PC-9 (cell line): ENCODE measurements at regions not wholly inside any gene's neighbourhood (a gene's known extent, or its start where the extent isn't known, plus 50 kb on each side); places are given as distances from the start of the nearest gene placed in this dataset.

Experiments used
- BruUV-seq: library from RNA; stranded (reverse); fragments of 400-500 nt; replicated peaks from 2 replicates; lab custom pipeline; 2021; lab: Mats Ljungman, UMichigan
- CTCF ChIA-PET: fragments of 300-600 bp; sonication (Branson Sonifier 250); formaldehyde crosslinking; loops from one replicate; lab custom pipeline; 2022; ENCODE audit warnings: antibody characterized with exemption; lab: Charles Lee
- POLR2A ChIA-PET: fragments of 300-600 bp; sonication (Branson Sonifier 250); formaldehyde crosslinking; loops from one replicate; lab custom pipeline; 2022; ENCODE audit warnings: antibody characterized with exemption; ENCODE audit not compliant: unreplicated experiment; lab: Charles Lee
- DNase-seq, 2 experiments: peaks; one replicate each; pipeline versions ENCODE4 v3.0.0 to v3.0.0-alpha.2; 2015 to 2022; ENCODE audit warnings: mixed read lengths in 1 of 2
- H2AFZ ChIP-seq: fragments of 200-600 bp; sonication (generic); 2 replicates; pipeline ENCODE4 v1.8.1; 2017; ENCODE audit warnings: antibody characterized with exemption
- H3F3A ChIP-seq: fragments of 200-600 bp; sonication (generic); 2 replicates; pipeline ENCODE4 v1.8.1; 2017; ENCODE audit warnings: antibody characterized with exemption, mild to moderate bottlenecking, low read depth; ENCODE audit not compliant: insufficient read depth
- H3K27ac ChIP-seq: fragments of 200-600 bp; sonication (generic); 2 replicates; pipeline ENCODE4 v1.6.1; 2016; ENCODE audit warnings: mixed run types
- H3K27me3 ChIP-seq: fragments of 200-600 bp; sonication (generic); 2 replicates; pipeline ENCODE4 v1.6.1; 2016; ENCODE audit warnings: low read depth, mixed run types; ENCODE audit not compliant: insufficient read depth
- H3K36me3 ChIP-seq: fragments of 200-600 bp; sonication (generic); 2 replicates; pipeline ENCODE4 v1.6.1; 2016; ENCODE audit warnings: low read depth, mixed run types
- H3K4me1 ChIP-seq: fragments of 200-600 bp; sonication (generic); replicated peaks from 2 replicates; pipeline ENCODE4 v1.6.1; 2016; ENCODE audit warnings: mixed run types; ENCODE audit not compliant: insufficient read depth
- H3K4me2 ChIP-seq: fragments of 200-600 bp; sonication (generic); 2 replicates; pipeline ENCODE4 v1.6.1; 2017; ENCODE audit warnings: mixed run types
- H3K4me3 ChIP-seq: fragments of 200-600 bp; sonication (generic); 2 replicates; pipeline ENCODE4 v1.6.1; 2016; ENCODE audit warnings: mixed run types
- H3K79me2 ChIP-seq: fragments of 200-600 bp; sonication (generic); 2 replicates; pipeline ENCODE4 v1.6.1; 2017; ENCODE audit warnings: low read depth, mixed run types
- H3K9me2 ChIP-seq: fragments of 200-600 bp; sonication (generic); 2 replicates; pipeline ENCODE4 v1.8.1; 2017; ENCODE audit warnings: mild to moderate bottlenecking; ENCODE audit not compliant: insufficient read depth
- H3K9me3 ChIP-seq: fragments of 200-600 bp; sonication (generic); 2 replicates; pipeline ENCODE4 v1.8.1; 2016; ENCODE audit warnings: low read depth; ENCODE audit not compliant: insufficient read depth
- H4K20me1 ChIP-seq: fragments of 200-600 bp; sonication (generic); 2 replicates; pipeline ENCODE4 v1.8.1; 2017; ENCODE audit not compliant: insufficient read depth
- CTCF ChIP-seq: fragments of 200-600 bp; sonication (generic); conservative IDR thresholded peaks from 2 replicates; pipeline ENCODE4 v1.6.1; 2017; ENCODE audit warnings: mixed run types, antibody characterized with exemption, mild to moderate bottlenecking, moderate library complexity
- EZH2 ChIP-seq: fragments of 200-600 bp; sonication (generic); IDR thresholded peaks from 2 replicates; pipeline ENCODE4 v1.8.0; 2017; ENCODE audit warnings: antibody characterized with exemption, low read depth
- intact Hi-C: fragments of 100-400 bp; cut with micrococcal nuclease; formaldehyde crosslinking; loops from one replicate; pipeline ENCODE4 v1.10.0; 2022; ENCODE audit not compliant: unreplicated experiment

GRCh38 chr1:17892851-17893250, 137.7 kb downstream of the ACTL8 start:
- Histone ChIP-seq H3K9me3 (no peaks in the 10 kb centered on the region), H3K27me3 (peaks cover 72% of the 10 kb centered on the region), H3K79me2 (no peaks in the 10 kb centered on the region), H4K20me1 (no peaks in the 10 kb centered on the region), H3F3A (no peaks in the 10 kb centered on the region), H3K9me2 (no peaks in the 10 kb centered on the region), H3K4me3 (no peak overlapping the region), H3K36me3 (no peaks in the 10 kb centered on the region), H3K4me1 (no peaks in the 10 kb centered on the region), H3K27ac (no peak overlapping the region), H2AFZ (no peak overlapping the region), H3K4me2 (no peak overlapping the region)
- intact Hi-C loops, result no loop called here
- no TSS peak for BruUV-seq
- DNase-seq, result no peak
- TF ChIP-seq EZH2 (no peak), CTCF (no peak)
- ChIA-PET POLR2A (no interaction called here), CTCF (interaction anchor here (0.6 kb wide), 1 partner anchor 48 kb away, joined by 4 read pairs; no protein-coding TSS in a partner anchor)

GRCh38 chr1:17893891-17894631, 138.9 kb downstream of the ACTL8 start:
- no peak overlapping the region for H2AFZ ChIP-seq
- H4K20me1 ChIP-seq, result no peaks in the 10 kb centered on the region
- H3F3A ChIP-seq, result no peaks in the 10 kb centered on the region
- no peaks in the 10 kb centered on the region for H3K9me3 ChIP-seq
- no peak overlapping the region for H3K4me2 ChIP-seq
- no peak overlapping the region for H3K4me3 ChIP-seq
- no peak for DNase-seq
- no peaks in the 10 kb centered on the region for H3K79me2 ChIP-seq
- H3K9me2 ChIP-seq, result no peaks in the 10 kb centered on the region
- no peaks in the 10 kb centered on the region for H3K36me3 ChIP-seq
- no peaks in the 10 kb centered on the region for H3K4me1 ChIP-seq
- POLR2A ChIA-PET, result no interaction called here
- CTCF ChIA-PET, result interaction anchor here (0.6 kb wide), 1 partner anchor 407 kb away, joined by 8 read pairs; no protein-coding TSS in a partner anchor
- BruUV-seq, result no TSS peak
- H3K27me3 ChIP-seq, result peaks cover 69% of the 10 kb centered on the region
- TF ChIP-seq EZH2 (no peak), CTCF (no peak)
- intact Hi-C loops, result no loop called here
- no peak overlapping the region for H3K27ac ChIP-seq

GRCh38 chr1:17895401-17895800, 140.3 kb downstream of the ACTL8 start:
- ChIA-PET POLR2A (no interaction called here), CTCF (no interaction called here)
- no peaks in the 10 kb centered on the region for H3K79me2 ChIP-seq
- peaks cover 71% of the 10 kb centered on the region for H3K27me3 ChIP-seq
- DNase-seq, result no peak
- no peaks in the 10 kb centered on the region for H3K9me3 ChIP-seq
- BruUV-seq, result no TSS peak
- no peak for TF ChIP-seq EZH2
- no peaks in the 10 kb centered on the region for H4K20me1 ChIP-seq
- no peaks in the 10 kb centered on the region for H3F3A ChIP-seq
- intact Hi-C loops, result no loop called here
- no peak overlapping the region for H3K4me2 ChIP-seq
- no peak overlapping the region for H3K4me3 ChIP-seq
- H2AFZ ChIP-seq, result no peak overlapping the region
- no peak overlapping the region for H3K27ac ChIP-seq
- no peaks in the 10 kb centered on the region for H3K9me2 ChIP-seq
- H3K4me1 ChIP-seq, result no peaks in the 10 kb centered on the region
- H3K36me3 ChIP-seq, result no peaks in the 10 kb centered on the region

- intact Hi-C loops, result no loop called here
- no peak overlapping the region for H3K4me2 ChIP-seq
- no peaks in the 10 kb centered on the region for H3K4me1 ChIP-seq
- no peaks in the 10 kb centered on the region for H3F3A ChIP-seq
- no peak for TF ChIP-seq EZH2
- TF ChIP-seq CTCF, result no peak
- no peak overlapping the region for H3K4me3 ChIP-seq
- H3K9me3 ChIP-seq, result no peaks in the 10 kb centered on the region
- no peaks in the 10 kb centered on the region for H3K79me2 ChIP-seq
- no peaks in the 10 kb centered on the region for H3K36me3 ChIP-seq
- no peaks in the 10 kb centered on the region for H4K20me1 ChIP-seq
- BruUV-seq, result no TSS peak
- H3K9me2 ChIP-seq, result no peaks in the 10 kb centered on the region
- no peak overlapping the region for H2AFZ ChIP-seq
- ChIA-PET CTCF (no interaction called here), POLR2A (no interaction called here)
- H3K27me3 ChIP-seq, result peaks cover 68% of the 10 kb centered on the region
- no peak overlapping the region for H3K27ac ChIP-seq
- DNase-seq, result no peak
These were observed 140.9 kb downstream of the ACTL8 start for GRCh38 chr1:17895986-17896385.
